Inferior parietal cortex (tissue), 1 donor: ENCODE measurements at regions not wholly inside any gene's neighbourhood (a gene's known extent, or its start where the extent isn't known, plus 50 kb on each side); places are given as distances from the start of the nearest gene placed in this dataset.

Experiments
- DNase-seq: peaks from one replicate; pipeline ENCODE4 v3.0.0-alpha.2; 2016; ENCODE audit errors: extremely low spot score

DNA sequence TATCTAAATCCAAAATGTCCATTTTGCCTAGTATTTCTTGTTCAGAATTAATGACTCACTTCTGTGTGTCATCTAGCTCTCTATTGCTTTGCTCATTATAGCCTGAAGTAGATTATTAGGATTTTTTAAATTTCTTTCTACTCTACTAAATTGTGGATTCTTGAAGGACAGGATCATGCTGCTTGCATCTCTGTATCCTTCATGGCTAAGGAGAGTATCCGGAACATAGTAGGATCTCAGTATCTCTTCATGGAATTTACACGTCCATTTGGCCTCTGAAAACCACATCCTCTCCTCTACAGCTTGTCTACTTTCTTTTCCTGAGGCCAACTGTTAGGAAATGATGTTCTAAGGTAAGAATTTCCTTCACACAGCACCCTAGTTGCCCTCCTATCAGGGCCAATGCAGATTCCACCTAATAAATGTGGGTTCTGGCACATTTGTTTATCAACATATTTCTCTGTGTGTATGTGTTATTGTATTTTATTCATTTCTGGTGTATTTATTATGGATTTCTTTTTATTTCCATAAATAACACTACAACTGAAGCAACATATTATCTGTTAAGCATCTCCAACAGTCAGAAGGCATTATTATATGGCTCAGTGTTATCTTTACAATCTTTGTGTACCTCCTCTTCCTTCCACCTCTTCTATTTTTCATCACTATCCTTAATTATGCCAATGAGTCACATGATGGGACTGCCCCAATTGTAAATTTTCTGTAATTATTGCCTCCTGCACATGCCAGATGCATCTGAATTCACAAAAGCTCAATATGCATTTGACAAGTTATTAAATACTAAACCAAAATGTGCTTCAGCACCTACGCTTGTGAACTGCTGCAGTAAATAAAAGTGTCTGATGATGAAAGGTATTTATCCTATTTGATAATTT, 557.8 kb upstream of the TLE4 start:
- no peak for DNase-seq

DNA sequence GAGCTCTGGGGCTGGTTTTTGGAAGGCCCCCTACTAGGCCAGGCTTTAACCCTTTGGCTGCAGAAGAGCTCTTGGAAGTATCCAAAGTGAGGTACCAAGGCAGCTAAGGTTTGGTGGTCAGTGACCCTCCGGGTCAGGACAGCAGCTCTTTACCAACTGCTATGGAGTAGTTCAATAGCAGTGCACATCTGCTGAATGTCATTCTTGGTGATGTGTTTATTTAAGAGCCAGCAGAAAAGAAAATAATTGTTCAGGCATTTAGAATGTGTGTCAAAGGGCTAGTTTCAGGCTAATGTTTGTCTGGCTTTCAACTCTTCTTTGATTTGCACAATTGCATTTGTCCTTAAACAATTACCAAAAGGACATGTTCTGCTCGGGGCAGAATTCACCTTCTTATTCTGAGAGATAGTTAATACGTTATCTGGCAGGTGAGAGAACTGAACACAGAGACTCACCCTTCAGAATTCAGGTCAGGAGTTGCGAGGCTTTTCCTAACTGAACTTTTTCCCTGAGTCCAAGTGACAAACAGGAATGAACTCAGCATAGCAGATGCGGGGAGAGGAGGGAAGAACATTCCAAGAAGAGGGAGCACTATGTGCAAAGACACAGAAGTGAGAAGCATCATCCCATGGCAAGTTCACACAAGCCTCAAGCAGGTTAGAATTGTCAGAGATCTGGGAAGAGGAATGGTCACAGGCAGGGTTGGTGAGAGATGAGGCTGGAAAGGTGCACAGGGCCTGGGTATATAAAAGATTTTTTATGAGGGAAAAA, 556.7 kb upstream of the TLE4 start:
- no peak for DNase-seq

DNA sequence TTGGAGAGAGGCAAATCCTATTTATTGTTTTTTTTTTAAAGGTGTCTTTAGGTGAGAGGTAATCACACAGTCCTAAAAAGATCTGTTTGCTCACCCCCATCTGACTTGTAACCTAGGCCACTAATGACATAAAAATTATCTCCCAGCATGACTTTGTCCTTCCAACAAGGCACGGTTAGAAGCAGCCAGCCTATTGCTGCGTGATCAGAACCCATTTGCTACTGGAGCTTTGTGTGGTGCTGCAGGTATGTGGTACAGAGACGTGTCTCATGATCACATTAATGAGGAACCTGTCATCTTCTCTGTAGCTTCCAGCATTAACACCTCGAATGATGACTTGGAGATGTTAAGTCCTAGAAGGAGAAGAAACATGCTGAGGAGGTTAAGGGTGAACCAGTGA, 555.8 kb upstream of the TLE4 start:
- no peak for DNase-seq

DNA sequence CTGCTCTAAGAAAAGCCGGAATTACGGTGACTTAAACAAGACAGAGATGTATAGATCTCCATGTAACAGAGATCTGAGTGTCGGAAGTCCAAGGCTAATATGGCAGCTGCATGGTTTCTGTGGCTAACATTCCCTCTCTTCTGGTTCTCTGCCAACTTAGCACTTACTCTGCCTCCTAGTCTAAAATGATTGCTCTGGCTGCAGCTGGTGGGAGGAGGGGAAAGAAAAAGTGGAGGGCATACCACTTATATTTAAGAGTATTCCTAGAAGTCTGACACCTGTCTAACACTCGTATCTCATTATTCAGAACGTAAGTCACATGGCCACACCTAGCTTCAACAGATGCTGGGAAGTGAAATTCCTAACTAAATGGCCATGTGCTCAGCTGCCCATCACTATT, 551.5 kb upstream of the TLE4 start:
- DNase-seq, result no peak

DNA sequence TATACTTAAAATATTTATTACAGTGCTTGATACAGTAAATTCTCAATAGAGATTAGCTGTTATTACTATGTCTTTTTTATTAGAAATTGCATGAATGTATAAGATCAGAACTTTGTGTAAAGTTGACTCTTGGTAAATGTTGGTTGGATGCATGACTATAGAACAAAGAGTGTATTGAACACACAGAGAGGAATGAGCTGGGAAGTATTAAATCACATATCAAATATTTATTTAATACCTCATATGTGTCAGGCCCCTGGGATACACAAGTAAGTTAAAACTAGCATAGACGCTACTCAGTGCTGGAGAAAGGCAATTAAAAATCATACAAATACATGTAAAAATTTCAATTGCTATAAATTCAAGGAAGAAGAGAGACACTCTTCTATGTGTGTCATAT, 550.7 kb upstream of the TLE4 start:
- no peak for DNase-seq

DNA sequence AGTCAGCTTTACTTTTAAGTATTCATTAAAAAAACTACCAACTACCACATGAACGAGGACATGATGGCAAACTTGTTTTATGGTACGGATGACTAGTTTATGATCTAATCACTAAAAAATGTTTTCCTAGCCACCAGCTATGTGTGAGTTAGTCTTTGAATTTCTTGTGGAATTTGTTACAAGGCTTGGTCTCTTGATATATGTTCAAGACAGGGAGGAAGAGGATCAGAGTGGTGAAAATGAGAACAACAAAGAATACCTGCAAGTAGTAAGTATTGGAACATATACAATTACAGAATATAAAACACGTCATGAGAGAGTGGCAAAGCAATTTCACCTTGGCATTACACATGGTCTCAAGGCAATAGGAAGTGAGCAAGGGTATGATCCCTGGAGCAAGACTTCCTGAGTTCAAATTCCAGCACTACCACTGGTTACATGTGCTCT, 548.6 kb upstream of the TLE4 start:
- no peak for DNase-seq

DNA sequence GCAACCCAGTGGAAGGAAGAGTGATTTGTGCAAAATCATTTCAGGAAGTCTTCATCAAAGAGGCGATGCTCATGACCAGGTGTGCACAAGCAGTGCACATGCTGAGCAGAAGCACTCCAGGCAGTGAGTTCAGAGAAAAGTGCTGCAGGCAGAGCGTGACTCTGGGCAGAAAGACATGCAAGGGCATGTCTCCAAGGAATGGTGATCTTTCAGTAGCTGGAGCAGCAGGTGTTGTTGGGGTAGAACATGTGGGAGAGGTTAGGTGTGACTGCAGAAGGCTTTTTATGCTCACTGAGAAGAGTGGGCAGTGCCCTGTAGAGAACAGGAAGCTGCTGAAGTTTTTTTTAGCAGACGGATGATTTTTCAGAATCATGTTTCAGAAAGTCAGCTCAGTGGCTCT, 545.4 kb upstream of the TLE4 start:
- DNase-seq, result peak; percentile 23

DNA sequence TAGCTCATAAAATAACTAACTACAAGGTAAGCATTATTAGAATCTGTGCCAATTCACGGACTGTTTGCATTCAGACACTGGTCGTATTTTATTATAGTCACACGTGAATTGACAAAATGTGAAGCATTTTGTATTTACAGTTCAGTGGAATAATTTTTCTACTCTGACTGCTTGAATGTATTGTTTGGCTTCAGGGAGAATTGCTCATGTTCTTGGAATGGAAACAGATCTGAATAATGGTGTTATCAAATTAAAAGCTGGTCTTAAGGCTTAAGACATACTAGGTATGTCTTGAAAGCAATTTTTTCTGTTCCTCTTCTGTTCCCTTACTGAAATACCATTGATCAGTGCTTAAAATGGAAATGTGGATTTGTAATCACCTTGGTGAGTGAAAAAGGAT, 543.7 kb upstream of the TLE4 start:
- DNase-seq, result no peak

DNA sequence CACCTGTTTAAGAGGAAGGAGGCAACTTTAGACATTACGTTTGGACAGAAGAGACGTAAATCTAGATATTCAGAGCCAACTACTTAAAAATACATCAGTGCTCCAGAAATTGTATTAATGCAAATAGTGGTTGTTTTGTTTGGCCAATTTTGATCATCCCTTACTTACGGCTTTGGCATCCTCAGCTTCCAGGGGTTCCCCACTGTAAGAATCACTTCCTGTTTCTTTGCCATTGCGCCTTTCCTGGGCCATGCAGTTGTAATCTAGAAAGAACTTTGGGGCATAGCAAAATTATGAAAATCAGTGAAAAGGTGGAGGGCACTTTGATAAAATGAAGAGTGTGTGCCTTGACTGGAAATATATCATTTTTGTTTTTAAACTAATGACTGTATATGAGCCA, 537.2 kb upstream of the TLE4 start:
- no peak for DNase-seq

DNA sequence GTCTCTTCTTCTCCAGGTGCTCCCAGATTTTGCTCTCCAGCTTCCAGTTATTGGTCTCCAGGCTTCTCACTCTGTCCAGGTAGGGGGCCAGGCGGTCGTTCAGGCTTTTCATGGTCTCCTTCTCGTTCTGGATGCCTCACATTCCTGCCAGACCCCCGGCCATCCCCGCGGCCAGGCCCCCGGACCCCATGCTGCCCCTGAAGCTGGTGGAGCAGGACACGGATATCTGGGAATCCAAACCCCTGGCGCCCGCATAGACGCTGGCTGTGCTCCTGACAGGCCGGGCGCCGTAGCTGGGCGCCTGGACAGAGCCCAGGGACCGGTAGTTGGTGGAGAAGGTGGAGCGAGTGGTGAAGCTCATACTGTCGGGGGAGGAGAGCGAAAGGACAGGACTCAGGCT, 534.4 kb upstream of the TLE4 start:
- no peak for DNase-seq

DNA sequence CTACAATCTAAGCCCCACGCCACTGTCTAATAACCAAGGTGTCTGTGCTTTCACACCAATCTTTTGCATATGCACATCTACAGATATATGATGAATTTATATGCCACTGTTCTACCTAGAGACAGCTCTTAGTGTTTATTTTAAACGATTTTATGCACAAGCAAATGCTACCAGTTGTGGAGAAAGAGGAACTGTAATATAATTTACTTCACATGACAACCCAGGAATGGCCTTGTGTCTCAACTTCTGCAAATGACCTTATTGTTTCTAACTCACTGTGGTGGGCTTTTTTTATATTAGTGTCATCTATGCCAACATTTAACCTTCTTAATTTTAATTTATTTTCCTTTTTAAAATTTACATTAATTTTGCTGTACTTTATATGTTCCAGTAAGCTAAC, 531.1 kb upstream of the TLE4 start:
- DNase-seq, result no peak

DNA sequence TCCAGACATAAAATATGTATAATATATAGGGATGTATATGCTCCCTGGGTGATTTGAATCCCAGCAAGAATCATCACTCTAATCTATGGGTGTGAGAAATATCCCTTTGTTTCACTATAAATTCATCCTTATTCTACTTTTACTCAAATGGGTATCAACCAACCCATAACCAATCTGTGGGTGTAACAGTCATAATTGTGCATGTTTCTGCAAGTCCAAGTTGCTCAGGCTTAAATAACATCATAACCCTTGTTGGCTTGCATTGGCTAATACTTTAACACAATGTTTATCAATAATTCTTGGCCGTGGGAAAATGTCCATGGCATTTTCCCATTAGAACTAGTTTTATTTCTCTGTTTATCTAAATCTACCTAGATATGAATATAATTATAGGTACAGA, 530.5 kb upstream of the TLE4 start:
- no peak for DNase-seq

DNA sequence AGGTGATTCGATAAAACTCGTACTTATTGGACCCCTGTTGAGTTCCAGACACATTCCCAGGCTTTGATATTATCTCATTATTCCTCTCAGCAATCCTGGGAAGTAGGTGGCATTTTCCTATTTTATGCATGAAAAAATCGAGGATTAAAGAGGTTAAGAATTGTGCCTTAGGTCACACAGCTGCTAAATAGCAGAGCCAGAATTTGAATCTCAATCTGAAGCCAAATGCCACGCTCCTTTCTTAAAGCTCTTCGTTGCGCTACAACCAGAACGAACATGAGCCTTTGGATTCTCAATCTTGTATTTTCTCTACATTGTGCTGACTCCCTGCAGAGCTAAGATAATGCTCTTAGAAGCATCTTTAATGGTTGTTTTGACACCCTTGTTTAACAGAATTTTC, 527.8 kb upstream of the TLE4 start:
- no peak for DNase-seq

DNA sequence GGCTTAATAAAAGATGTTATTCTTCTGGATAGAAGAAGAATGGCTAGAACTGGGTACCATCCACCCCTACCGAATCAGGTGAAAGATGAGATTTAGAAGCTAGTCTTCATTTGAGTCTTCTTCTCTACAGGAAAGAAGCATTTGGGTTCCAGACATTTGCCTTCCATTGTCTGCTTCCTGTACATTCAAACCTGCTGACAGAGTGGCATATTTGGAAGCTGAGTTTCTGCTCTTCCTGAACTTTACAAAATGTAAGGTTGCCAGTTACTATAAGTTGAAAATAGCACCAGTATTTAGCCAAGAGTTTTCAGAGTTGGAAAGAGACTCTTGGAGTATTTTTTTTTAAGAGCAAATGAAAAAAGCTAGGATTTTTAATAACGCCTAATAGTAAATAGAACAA, 525.4 kb upstream of the TLE4 start:
- DNase-seq, result no peak

DNA sequence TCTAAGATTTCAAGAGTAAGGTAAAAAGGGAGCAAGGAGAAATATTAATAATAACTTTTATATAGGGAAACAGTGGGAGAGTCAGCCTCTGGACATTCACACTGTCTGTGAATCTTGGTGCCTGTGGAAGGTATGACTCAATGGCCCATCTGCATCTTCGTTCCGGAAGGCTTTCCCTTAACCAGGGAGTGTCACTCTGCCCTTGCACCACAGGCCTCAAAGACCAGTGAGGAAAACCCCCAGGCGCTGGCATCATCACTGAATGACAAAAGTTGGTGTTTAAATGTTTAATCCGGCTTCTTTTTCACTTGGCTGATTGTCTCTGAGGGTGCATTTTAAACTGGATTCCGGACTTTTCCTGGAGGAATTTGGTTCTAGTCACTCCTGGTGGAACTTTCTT, 522.4 kb upstream of the TLE4 start:
- no peak for DNase-seq

DNA sequence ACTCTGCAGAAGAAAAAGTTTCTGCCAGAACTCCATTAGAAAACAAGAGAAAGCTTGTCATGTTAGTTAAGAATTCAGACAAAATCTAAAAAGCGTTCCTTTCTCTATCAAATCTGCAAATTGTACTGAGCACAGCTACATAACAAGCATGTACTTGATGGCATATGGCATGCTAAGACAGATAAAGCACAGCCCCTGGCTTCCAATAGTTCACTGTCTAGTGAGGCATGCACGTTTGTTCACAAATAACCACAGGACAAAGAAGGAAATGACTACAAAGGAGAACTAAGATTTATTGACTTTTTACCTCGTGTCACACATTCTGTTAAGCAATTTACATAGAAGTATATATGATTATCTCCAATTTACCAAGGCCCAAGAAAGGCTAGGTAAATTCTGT, 518.2 kb upstream of the TLE4 start:
- no peak for DNase-seq

DNA sequence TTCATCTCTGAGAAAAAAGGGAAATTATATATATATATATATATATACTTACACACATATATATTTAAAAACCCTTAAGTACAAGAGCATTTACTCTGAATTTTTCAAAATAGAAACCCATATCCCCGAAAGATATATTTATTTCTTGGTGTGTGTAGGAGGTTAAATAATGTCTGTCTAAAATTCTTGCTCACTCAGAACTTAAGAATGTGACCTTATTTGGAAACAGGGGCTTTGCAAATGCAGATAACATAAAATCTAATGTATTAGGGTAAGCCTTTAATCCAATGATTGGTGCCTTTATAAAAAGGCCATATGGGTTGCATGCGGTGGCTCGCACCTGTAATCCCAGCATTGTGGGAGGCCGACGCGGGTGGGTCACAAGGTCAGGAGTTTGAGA, 517.3 kb upstream of the TLE4 start:
- no peak for DNase-seq

DNA sequence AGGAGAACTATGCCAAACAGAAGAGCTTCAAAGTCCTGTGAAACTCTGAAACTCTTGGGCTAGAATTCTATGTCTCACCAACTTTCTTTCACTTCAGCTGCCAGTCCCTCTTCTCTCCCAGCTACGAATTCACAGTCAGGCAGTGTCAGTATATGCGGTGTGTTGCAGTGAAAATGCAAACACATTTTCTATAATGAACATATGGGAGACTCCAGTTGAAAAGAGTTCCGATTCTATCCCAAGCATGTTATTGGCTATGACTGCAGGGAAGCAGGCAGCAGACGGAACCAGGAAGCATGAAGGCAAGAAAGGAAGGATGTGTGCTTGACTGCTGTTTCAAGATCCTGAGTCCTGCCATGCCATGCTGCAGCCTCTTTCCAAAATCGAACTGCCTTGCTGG, 515.7 kb upstream of the TLE4 start:
- DNase-seq, result no peak

DNA sequence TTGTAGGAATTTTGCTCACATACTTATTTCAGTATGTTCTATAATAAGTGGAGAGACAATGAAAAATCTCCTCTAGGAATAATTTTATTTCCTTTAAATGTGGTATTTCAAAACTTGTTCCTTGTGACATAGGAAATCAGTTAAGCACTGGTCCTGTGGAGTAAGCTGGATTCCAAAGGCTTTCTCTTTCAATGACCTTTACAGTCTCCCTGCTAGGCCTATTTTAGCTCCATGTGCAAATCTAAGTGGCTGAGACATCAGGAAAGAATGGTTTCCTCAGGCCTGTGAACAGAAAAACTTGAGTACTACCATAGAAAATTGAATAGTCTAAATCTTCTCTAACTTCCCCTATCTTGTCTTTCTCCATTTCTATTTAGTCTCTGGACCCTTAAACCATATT, 514.2 kb upstream of the TLE4 start:
- no peak for DNase-seq

DNA sequence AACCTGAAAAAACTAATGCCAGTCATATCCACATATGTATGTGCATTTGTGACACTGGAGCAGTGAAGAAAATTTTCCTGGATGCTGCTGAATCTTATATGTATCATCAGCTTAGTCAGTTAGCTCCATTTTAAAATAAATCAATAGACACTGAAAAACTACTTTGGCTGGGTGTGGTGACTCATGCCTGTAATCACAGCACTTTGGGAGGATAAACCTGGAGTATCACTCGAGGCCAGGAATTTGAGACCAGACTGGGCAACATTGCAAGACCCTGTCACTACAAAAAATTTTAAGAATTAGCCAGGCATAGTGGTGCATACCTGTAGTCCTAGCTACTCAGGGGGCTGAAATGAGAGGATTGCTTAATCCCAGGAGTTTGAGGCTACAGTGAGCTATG, 511.0 kb upstream of the TLE4 start:
- no peak for DNase-seq

DNA sequence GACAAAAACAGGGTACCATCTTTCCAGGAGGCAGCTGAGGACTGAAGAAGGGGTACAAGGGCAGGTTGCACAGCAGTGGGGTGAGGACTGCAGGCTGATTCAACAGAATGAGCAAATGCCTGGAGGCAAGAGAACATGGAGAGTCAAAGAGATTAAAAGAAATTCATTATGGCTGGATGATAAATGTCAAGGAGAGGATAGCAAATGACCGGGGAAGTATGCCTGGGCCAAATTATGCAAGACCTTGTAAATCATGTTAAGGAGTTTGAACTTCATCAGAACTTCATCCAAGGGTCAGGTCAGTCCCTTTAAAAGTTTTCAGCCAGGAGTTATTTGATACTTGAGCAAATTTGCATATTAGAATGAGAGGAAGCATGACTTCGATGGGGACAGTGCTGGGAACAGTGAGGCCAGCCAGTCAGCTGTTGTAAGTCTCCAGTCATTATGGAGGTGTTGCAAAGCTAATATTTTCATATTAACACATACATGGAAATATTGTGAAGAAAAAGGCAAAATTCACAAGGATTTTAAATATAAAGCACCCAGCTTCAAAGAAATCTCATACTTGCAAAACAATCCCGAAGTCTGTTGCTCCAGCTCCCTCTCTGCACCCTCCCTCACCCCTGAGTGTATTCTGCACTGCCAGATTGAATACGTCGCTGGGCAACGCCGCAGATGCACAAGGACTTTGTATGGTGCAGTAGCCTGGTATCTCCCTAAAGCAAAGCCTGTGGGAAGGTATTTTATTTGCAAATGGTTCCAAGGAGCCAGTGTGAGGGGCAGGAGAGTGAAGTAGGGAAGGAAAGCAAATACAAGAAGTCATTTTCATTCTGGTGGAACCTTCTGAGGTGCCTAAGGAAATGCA, 509.8 kb upstream of the TLE4 start:
- DNase-seq, result no peak

DNA sequence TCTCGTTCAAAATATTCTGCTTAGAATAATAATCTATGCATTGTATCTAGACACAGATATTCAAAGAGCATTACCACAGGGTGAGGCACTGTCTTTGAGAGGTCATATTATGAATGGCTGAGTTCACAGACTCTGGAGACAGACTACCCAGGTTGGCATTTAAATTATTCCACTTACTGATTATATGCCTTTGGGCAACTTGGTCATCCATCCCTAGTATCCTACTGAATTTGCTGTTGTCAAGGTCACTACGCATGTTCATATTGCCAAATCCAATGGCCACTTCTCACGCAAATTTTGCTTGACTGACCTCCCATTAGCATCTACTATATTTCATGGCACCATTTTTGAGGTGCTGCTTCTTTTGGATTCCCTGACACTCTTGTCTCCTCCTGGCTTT, 498.6 kb upstream of the TLE4 start:
- no peak for DNase-seq
